WTC11 (cell line): ENCODE measurements at regions not wholly inside any gene's neighbourhood (a gene's known extent, or its start where the extent isn't known, plus 50 kb on each side); places are given as distances from the start of the nearest gene placed in this dataset.
"Not testable (repeated sequence)": the region's sequence is repeated elsewhere in the genome, so short reads cannot be mapped to it uniquely, and the experiment has no call there.

Experiments used
- ATAC-seq: fragments of 200-7000 bp; cut with Tn5 transposase; 2 replicates; pipeline ENCODE4 v1.10.0; 2021; ENCODE audit warnings: mild to moderate bottlenecking, moderate library complexity
- CTCF ChIA-PET: fragments of 300-600 bp; sonication (Branson Sonifier 250); formaldehyde crosslinking; loops from one replicate; lab custom pipeline; 2021; ENCODE audit warnings: antibody characterized with exemption; lab: Charles Lee
- POLR2A ChIA-PET: fragments of 350-600 bp; sonication (Branson Sonifier 250); formaldehyde crosslinking; loops from one replicate; lab custom pipeline; 2021; ENCODE audit warnings: antibody characterized with exemption; lab: Charles Lee
- DNase-seq: peaks from one replicate; pipeline ENCODE4 v3.0.0; 2021; ENCODE audit warnings: low spot score
- H3K27ac Mint-ChIP-seq: 2 replicates; pipeline ENCODE4 v1.8.0; 2021; ENCODE audit warnings: mixed read lengths
- H3K27me3 Mint-ChIP-seq: 2 replicates; pipeline ENCODE4 v1.8.0; 2021; ENCODE audit warnings: low read depth, mild to moderate bottlenecking, moderate library complexity, mixed read lengths
- H3K36me3 Mint-ChIP-seq: 2 replicates; pipeline ENCODE4 v1.8.0; 2021; ENCODE audit warnings: mixed read lengths
- H3K4me1 Mint-ChIP-seq: 2 replicates; pipeline ENCODE4 v1.8.0; 2022; ENCODE audit warnings: mixed read lengths
- H3K4me3 Mint-ChIP-seq: 2 replicates; pipeline ENCODE4 v1.8.0; 2021; ENCODE audit warnings: mild to moderate bottlenecking, moderate library complexity, mixed read lengths
- H3K9me3 Mint-ChIP-seq: 2 replicates; pipeline ENCODE4 v1.8.0; 2021; ENCODE audit warnings: mixed read lengths
- AR ChIP-seq: fragments of 250-450 bp; sonication (Bioruptor Pico); IDR thresholded peaks from 2 replicates; pipeline ENCODE4 v1.9.0; 2021; ENCODE audit warnings: mild to moderate bottlenecking
- CBFB ChIP-seq: sonication (generic); formaldehyde crosslinking; IDR thresholded peaks from 2 replicates; pipeline ENCODE4 v1.8.1; 2022; ENCODE audit warnings: mild to moderate bottlenecking, low read depth, missing genetic modification reagents
- CREB1 ChIP-seq: sonication (generic); formaldehyde crosslinking; IDR thresholded peaks from 2 replicates; pipeline ENCODE4 v1.8.0; 2023; ENCODE audit warnings: mild to moderate bottlenecking, missing genetic modification reagents
- ELF4 ChIP-seq: sonication (generic); formaldehyde crosslinking; IDR thresholded peaks from 2 replicates; pipeline ENCODE4 v1.8.1; 2022; ENCODE audit warnings: low read depth, mild to moderate bottlenecking, moderate library complexity, missing genetic modification reagents
- ESRRA ChIP-seq: sonication (generic); formaldehyde crosslinking; IDR thresholded peaks from 2 replicates; pipeline ENCODE4 v1.8.1; 2022; ENCODE audit warnings: mild to moderate bottlenecking, missing genetic modification reagents, borderline replicate concordance
- ETV6 ChIP-seq: sonication (generic); formaldehyde crosslinking; IDR thresholded peaks from 2 replicates; pipeline ENCODE4 v1.8.1; 2022; ENCODE audit warnings: mild to moderate bottlenecking, missing genetic modification reagents
- FOXK1 ChIP-seq: sonication (generic); formaldehyde crosslinking; IDR thresholded peaks from 2 replicates; pipeline ENCODE4 v1.8.0; 2022; ENCODE audit warnings: mild to moderate bottlenecking, moderate library complexity, missing genetic modification reagents
- GRHL2 ChIP-seq: fragments of 250-450 bp; sonication (Bioruptor Pico); IDR thresholded peaks from 2 replicates; pipeline ENCODE4 v1.8.0; 2022; ENCODE audit warnings: mild to moderate bottlenecking, moderate library complexity; ENCODE audit not compliant: insufficient replicate concordance, severe bottlenecking
- HMGXB4 ChIP-seq: sonication (generic); formaldehyde crosslinking; IDR thresholded peaks from 2 replicates; pipeline ENCODE4 v1.8.1; 2023; ENCODE audit warnings: mild to moderate bottlenecking, moderate library complexity, missing genetic modification reagents
- NFYB ChIP-seq: sonication (generic); formaldehyde crosslinking; conservative IDR thresholded peaks from 2 replicates; pipeline ENCODE4 v1.8.0; 2022; ENCODE audit warnings: low read depth, missing genetic modification reagents
- NR1H2 ChIP-seq: sonication (generic); formaldehyde crosslinking; IDR thresholded peaks from 2 replicates; pipeline ENCODE4 v1.9.0; 2021; ENCODE audit warnings: mild to moderate bottlenecking, moderate library complexity, missing genetic modification reagents
- PREB ChIP-seq: sonication (generic); formaldehyde crosslinking; IDR thresholded peaks from 2 replicates; pipeline ENCODE4 v1.8.1; 2022; ENCODE audit warnings: mild to moderate bottlenecking, missing genetic modification reagents, moderate library complexity, borderline replicate concordance
- RORB ChIP-seq: fragments of 250-450 bp; sonication (Bioruptor Pico); IDR thresholded peaks from 2 replicates; pipeline ENCODE4 v1.9.0; 2021; ENCODE audit warnings: mild to moderate bottlenecking
- SMAD3 ChIP-seq: sonication (generic); formaldehyde crosslinking; IDR thresholded peaks from 2 replicates; pipeline ENCODE4 v1.8.0; 2022; ENCODE audit warnings: missing genetic modification reagents, mild to moderate bottlenecking, borderline replicate concordance
- SMAD4 ChIP-seq: sonication (generic); formaldehyde crosslinking; IDR thresholded peaks from 2 replicates; pipeline ENCODE4 v1.8.0; 2022; ENCODE audit warnings: mild to moderate bottlenecking, missing genetic modification reagents
- SOX15 ChIP-seq: fragments of 250-450 bp; sonication (Bioruptor Pico); IDR thresholded peaks from 2 replicates; pipeline ENCODE4 v1.9.0; 2021; ENCODE audit warnings: mild to moderate bottlenecking
- TCF7 ChIP-seq: sonication (generic); formaldehyde crosslinking; IDR thresholded peaks from 2 replicates; pipeline ENCODE4 v1.8.0; 2022; ENCODE audit warnings: mild to moderate bottlenecking, low read depth, missing genetic modification reagents, moderate library complexity
- TEAD4 ChIP-seq: sonication (generic); formaldehyde crosslinking; IDR thresholded peaks from 2 replicates; pipeline ENCODE4 v1.8.0; 2022; ENCODE audit warnings: mild to moderate bottlenecking, missing genetic modification reagents
- ZBTB21 ChIP-seq: sonication (generic); formaldehyde crosslinking; IDR thresholded peaks from 2 replicates; pipeline ENCODE4 v1.8.1; 2023; ENCODE audit warnings: mild to moderate bottlenecking, missing genetic modification reagents, borderline replicate concordance
- ZNF425 ChIP-seq: fragments of 250-450 bp; sonication (Bioruptor Pico); conservative IDR thresholded peaks from 2 replicates; pipeline ENCODE4 v1.9.0; 2021; ENCODE audit warnings: mild to moderate bottlenecking

- H3K4me1 Mint-ChIP-seq = no peaks in the 10 kb centered on the region
- no peaks in the 10 kb centered on the region for H3K27me3 Mint-ChIP-seq
- DNase-seq (no peak), ATAC-seq (no peak)
- H3K27ac Mint-ChIP-seq = no peak overlapping the region
- CTCF ChIA-PET = no interaction called here
- peaks cover 3% of the 10 kb centered on the region; the same call in 1 of the 2 replicates for H3K9me3 Mint-ChIP-seq
- H3K36me3 Mint-ChIP-seq = no peaks in the 10 kb centered on the region
- H3K4me3 Mint-ChIP-seq = no peak overlapping the region
- POLR2A ChIA-PET = no interaction called here
- no peak for TF ChIP-seq SOX15 (CRISPR knock-in tag)
- TF ChIP-seq AR = no peak
- TF ChIP-seq HMGXB4 (CRISPR knock-in tag) = no peak
- no peak for TF ChIP-seq RORB (CRISPR knock-in tag)
- no peak for TF ChIP-seq ESRRA
- no peak for TF ChIP-seq SMAD3
- no peak for TF ChIP-seq PREB (CRISPR knock-in tag)
- no peak for TF ChIP-seq CBFB (CRISPR knock-in tag)
- no peak for TF ChIP-seq NR1H2 (CRISPR knock-in tag)
- no peak for TF ChIP-seq TCF7 (CRISPR knock-in tag)
- no peak for TF ChIP-seq NFYB
- TF ChIP-seq ELF4 (CRISPR knock-in tag) = no peak
- TF ChIP-seq SMAD4 (CRISPR knock-in tag) = no peak
- no peak for TF ChIP-seq ZBTB21 (CRISPR knock-in tag)
- TF ChIP-seq CREB1 (CRISPR knock-in tag) = no peak
- TF ChIP-seq GRHL2 = no peak
- TF ChIP-seq FOXK1 (CRISPR knock-in tag) = no peak
- no peak for TF ChIP-seq TEAD4 (CRISPR knock-in tag)
- TF ChIP-seq ETV6 (CRISPR knock-in tag) = no peak
- TF ChIP-seq ZNF425 = no peak
Measured at GRCh38 chr5:106047341-106047740, 1623.4 kb downstream of the EFNA5 start.

- ATAC-seq, POLR2A ChIA-PET, H3K27me3 Mint-ChIP-seq, CTCF ChIA-PET, DNase-seq, H3K27ac Mint-ChIP-seq, H3K4me1 Mint-ChIP-seq, H3K4me3 Mint-ChIP-seq: not testable (repeated sequence)
- Mint-ChIP-seq H3K36me3 (peaks cover 24% of the 10 kb centered on the region), H3K9me3 (peaks cover 38% of the 10 kb centered on the region)
Measured at GRCh38 chr5:106032069-106032468, 1638.7 kb downstream of the EFNA5 start.
